GM19239 (cell line): ENCODE measurements at regions not wholly inside any gene's neighbourhood (a gene's known extent, or its start where the extent isn't known, plus 50 kb on each side); places are given as distances from the start of the nearest gene placed in this dataset.

Source experiments
- DNase-seq: peaks from one replicate; pipeline ENCODE4 v3.0.0; 2011; ENCODE audit warnings: low spot score; ENCODE audit not compliant: insufficient read length
- FAIRE-seq: peaks from 2 replicates; lab custom pipeline; 2011; peaks lifted over from hg19 to GRCh38; lab: Jason Lieb, UNC

DNA sequence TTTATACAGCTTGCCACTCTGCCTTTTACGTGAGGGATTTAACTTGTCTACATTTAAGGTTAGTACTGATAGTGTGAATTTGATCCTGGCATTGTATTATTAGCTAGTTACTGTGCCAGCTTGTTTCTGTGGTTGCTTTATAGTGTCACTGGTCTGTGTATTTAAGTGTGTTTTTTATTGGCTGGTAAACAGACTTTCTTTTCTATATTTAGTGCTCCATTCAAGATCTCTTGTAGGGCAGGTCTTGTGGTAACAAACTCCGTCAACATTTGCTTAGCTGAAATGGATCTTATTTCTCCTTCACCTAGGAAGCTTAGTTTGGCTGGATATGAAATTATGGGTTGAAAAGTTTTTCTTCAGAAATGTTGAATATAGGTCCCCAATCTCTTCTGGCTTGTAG lies 1971.0 kb upstream of the LRRTM1 start:
- DNase-seq (no peak), FAIRE-seq (no peak)

DNA sequence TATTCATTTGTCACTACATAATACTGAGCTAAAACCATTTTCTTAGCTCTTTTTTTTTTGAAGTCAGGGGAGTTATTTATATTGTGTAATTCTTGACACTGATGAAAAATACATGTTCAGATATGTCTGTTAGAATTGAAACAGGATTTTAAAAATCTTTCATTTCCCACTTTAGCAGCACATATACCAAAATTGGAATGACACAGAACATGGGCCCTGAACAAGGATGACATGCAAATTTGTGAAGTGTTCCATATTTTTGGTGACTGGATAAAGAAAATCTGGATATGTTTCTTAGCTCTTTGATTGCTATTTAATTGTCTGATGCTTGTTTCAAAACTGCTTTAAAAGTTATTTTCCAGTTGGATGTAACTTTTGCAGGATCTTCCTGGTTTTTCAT lies 1963.9 kb upstream of the LRRTM1 start:
- FAIRE-seq (no peak), DNase-seq (no peak)

- DNase-seq, result no peak
- no peak for FAIRE-seq
Measured at GRCh38 chr2:82260521-82260920, 1956.0 kb upstream of the LRRTM1 start.

DNA sequence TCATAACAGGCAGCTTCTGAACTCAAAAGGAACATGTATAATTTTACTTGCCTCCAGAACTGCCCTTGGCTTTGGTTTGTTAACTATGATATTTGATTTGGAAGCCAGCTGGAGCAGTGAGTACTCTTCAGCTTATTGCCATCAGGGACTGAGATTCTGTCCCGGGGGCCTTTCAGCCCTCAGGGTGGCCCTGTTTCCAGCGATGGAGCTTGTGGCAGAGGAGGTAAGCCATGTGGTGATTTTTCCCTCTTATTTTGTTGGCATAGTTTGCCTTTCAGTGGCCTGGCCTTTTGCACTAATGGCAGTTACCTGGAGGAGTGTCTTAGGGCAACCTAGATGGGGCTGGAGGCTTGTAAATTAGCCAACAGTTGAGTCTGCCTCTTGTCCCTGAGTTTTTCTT lies 1955.0 kb upstream of the LRRTM1 start:
- DNase-seq (no peak), FAIRE-seq (no peak)

GRCh38 chr2:82257796-82258555 lies 1953.4 kb upstream of the LRRTM1 start:
- DNase-seq (no peak), FAIRE-seq (no peak)

DNA sequence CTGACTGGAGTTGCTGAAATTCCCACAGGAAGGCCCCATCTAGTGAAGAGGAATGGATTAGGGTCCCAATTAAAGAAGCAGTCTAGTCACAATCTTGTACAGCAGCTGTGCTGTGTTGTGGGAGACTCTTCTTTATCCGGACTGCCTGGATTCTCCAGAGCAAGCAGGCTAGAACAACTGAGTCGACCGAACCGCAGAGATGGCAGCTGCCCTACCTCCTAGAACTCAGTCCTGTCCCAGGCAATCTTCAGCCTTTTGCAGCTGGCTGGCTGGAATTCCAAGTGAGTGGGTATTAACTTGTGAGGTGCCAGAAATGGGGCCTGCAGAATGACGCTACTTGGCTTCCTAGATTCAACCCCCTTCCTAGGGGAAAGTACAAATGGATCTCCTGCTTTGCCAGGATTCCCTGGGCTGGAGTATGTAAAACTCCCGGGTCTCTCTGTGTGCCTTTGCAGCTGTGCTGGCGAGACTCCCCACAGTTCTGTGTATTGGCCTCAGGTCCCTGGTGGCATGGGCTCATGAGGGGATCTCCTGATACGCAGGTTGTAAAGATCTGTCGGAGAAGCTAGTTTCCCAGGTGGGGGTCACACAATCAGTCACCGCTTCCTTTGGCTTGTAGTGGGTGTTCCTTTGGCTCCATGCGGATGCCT lies 1952.6 kb upstream of the LRRTM1 start:
- DNase-seq, result no peak
- FAIRE-seq, result no peak

DNA sequence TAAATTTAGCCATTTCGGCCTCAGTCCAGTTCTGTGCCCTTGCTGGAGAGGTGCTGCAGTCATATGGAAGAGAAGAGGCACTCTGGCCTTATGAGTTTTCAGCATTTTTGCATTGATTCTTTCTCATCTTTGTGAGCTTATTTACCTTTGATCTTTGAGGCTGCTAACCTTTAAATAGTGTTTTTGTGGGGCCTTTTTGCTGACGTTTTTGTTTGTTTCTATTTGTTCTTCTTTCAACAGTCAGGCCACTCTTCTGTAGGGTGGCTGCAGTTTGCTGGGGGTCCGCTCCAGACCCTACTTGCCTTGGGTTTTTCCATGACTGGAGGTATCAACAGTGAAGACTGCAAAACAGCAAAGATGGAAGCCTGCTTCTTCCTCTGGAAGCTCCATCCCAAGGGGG lies 1951.7 kb upstream of the LRRTM1 start:
- DNase-seq, result no peak
- FAIRE-seq, result no peak

DNA sequence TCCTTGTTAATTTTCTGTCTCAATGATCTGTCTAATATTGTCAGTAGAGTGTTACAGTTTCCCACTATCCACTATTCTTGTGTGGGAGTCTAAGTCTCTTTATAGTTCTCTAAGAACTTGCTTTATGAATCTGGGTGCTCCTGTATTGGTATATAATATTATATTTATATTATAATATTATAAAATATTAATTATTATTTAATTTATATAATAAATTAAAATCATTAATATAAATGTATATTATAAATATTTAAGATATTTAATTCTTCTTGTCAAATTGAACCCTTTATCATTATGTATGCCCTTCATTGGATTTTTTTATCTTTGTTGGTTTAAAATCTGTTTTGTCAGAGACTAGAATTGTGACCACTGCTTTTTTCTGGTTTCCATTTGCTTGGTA lies 1950.2 kb upstream of the LRRTM1 start:
- FAIRE-seq (no peak), DNase-seq (no peak)

GRCh38 chr2:82246220-82246775 lies 1941.7 kb upstream of the LRRTM1 start:
- DNase-seq (no peak), FAIRE-seq (no peak)

DNA sequence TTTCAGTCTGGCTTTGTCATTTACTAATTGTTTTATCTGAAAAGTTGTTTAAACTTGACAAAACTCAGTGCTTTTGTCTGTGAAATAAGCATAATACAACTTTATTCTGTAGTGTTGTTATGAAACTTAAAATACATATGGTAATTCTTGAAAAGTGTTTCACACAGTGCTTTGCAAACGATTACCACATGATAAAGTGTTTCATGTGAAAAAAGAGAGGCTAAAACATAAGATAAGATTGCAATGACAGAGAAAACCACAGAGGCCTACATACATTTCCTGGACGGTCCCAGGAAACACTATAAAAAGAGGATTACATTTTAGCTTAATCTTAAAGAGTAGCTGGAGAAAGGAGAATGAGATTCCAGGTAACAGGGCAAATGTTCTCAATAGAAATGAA lies 1934.6 kb upstream of the LRRTM1 start:
- no peak for FAIRE-seq
- DNase-seq, result no peak

DNA sequence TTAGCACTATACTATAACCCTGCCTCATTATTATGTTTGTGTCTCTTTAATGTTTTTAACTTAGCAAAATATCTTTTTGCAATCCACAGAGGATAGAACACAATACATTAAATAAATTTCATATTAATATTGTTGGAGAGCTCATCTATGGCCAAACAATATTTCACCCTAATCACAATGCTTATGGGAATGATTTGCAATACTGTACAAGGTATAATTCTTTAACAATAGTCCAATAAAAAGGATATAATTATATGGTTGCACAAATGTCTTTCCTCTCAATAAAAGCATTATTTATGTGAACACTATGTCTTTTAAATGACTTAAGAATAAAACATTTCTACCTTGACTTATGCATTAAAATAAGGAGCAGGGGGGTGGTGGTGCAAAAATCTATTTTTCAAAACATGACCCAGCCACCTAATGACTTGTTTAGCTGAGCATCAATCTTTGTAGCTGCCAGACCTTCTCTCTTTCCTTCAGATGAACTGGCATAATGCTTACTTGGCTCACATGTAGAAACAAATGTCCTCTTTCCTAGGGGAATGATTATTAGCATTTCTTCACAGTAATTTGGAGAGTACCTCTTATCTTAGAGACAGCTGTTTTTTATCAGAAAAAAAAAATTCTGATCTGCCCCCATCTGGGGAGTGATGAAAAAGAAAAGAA lies 1933.6 kb upstream of the LRRTM1 start:
- no peak for FAIRE-seq

GRCh38 chr2:82234283-82234874 lies 1929.8 kb upstream of the LRRTM1 start:
- no peak for FAIRE-seq
- no peak for DNase-seq

More for the DNA sequence above, 1933.6 kb upstream of the LRRTM1 start:
- no peak for DNase-seq

DNA sequence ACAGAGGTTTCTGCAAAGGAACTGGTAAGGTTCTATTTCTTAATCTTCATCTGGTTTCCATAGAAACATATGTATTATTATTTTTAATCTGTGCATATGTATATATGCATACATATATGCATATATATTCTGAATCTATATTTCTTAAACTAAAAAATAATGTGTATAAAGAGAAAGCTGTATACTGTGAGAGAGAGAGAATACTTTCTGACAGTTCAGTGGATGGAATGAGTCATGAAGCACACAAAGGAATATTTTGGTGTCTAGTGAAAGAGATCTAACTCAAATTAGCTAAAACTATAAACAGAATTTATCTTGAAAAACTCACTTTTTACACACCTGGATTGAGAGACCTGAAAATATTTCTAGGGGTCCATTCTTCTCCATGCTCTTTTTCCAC lies 1929.3 kb upstream of the LRRTM1 start:
- FAIRE-seq, result no peak
- no peak for DNase-seq

DNA sequence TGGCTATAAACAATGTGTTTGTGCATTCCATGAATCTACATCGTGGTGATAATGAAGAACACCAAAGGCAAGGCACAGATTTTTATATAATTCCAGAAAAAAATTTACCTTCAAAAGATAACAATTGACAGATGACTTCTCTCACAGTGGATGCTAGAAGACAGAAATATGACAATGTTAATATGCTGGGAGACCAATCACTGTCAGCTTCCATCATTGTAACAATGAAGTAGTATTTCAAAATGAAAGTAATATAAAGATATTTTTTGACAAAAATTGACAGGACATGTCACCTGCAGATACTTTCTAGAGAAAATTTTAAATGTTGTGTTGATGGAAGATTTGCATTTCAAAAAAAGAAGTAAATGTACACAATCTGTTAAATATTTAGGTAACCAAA lies 1925.9 kb upstream of the LRRTM1 start:
- DNase-seq (no peak), FAIRE-seq (no peak)

- FAIRE-seq (no peak), DNase-seq (no peak)
Measured at GRCh38 chr2:82226441-82226840, 1921.9 kb upstream of the LRRTM1 start.

DNA sequence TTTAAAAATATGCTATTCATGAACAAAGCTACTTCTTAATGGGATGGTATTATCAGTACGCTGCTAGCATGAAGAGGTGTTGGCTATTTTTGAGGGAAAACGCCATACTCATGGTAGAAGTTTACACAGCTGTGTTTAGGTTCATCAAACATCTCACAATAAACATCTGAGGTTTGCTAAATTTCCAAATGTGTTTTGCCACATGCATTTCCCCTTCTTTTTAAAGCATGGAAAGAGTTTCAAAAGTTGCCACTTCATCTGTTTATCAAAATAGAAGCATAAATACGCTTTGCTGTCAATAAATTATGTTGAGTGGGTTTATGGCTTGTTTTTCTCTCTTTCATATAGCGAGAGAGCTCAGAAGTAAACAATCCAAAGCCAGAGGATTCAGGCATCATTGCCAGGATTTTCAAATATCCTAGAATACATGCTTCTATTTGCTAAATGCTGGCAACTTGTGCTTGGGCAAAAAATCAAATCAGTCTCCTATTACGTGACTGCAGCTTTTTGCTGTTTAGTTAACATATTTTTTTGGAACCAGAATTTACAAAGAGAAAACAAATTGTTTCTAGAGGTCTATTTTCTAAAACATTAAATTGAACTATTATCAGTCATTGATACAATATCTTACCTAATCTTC lies 1919.9 kb upstream of the LRRTM1 start:
- no peak for DNase-seq
- no peak for FAIRE-seq

DNA sequence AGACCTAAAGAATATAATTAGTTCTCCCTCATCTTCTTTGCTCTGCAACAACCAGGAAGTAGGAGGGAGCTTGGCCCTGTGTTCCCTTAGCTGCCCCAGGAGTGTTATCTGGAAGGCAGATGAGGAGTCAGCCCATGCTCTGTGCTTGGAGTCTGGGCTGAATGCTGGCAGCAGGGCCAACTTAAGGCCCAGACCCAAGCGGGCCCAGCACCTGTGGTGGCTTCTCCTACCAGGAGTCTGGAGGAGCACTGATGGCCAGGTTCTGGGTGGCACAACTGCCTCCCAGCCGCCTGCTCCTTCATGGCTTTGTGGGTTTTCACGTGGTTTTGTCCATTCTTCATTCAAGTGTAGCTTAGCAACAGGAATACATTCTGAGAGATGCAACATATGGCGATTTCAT lies 1910.7 kb upstream of the LRRTM1 start:
- FAIRE-seq, result no peak
- DNase-seq, result no peak

GRCh38 chr2:82199493-82199852 lies 1894.9 kb upstream of the LRRTM1 start:
- DNase-seq, result no peak
- no peak for FAIRE-seq

- no peak for DNase-seq
Measured at GRCh38 chr2:82198809-82199492, 1894.4 kb upstream of the LRRTM1 start.

DNA sequence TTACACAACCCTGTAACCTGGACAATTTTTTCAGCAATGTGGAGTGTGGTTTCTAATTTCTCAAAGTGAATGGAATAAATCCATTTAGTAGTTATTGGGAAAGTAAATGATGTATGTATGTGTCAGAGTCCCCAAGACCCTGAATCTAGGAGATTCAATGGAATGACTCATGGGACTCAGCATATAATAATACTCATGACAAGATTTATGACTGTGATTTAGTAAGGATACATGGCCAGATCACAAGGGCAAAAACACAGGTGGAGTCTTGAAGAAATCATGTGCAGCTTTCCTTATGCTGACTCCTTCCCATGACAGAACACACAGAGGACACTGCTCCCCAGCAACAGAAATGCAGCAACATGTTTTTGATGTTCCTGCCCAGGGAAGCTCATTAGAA lies 1877.7 kb upstream of the LRRTM1 start:
- FAIRE-seq (no peak), DNase-seq (no peak)

More at GRCh38 chr2:82198809-82199492, 1894.4 kb upstream of the LRRTM1 start:
- no peak for FAIRE-seq
